Activated CD8-positive, alpha-beta T cell treated with anti-CD3 and anti-CD28 coated beads for 36 hours (primary cell): ENCODE measurements at regions not wholly inside any gene's neighbourhood (a gene's known extent, or its start where the extent isn't known, plus 50 kb on each side); places are given as distances from the start of the nearest gene placed in this dataset.

Source experiments
- ATAC-seq: fragments of 200-7000 bp; cut with Tn5 transposase; one replicate; pipeline ENCODE4 v1.10.0; 2021; ENCODE audit warnings: mild to moderate bottlenecking, moderate library complexity
- CTCF ChIA-PET: fragments of 350-600 bp; sonication (Branson Sonifier 250); formaldehyde crosslinking; loops from one replicate; lab custom pipeline; 2021; ENCODE audit warnings: antibody characterized with exemption; lab: Charles Lee
- POLR2A ChIA-PET: fragments of 350-600 bp; sonication (Branson Sonifier 250); formaldehyde crosslinking; loops from one replicate; lab custom pipeline; 2021; ENCODE audit warnings: antibody characterized with exemption; lab: Charles Lee
- DNase-seq: peaks from one replicate; pipeline ENCODE4 v3.0.0-alpha.2; 2020
- H3K27ac Mint-ChIP-seq: one replicate; pipeline ENCODE4 v1.8.0; 2021; ENCODE audit warnings: mild to moderate bottlenecking, mixed read lengths
- H3K27me3 Mint-ChIP-seq: one replicate; pipeline ENCODE4 v1.8.0; 2021; ENCODE audit warnings: mixed read lengths
- H3K36me3 Mint-ChIP-seq: one replicate; pipeline ENCODE4 v1.8.0; 2021; ENCODE audit warnings: low read depth, mixed read lengths
- H3K4me1 Mint-ChIP-seq: one replicate; pipeline ENCODE4 v1.8.0; 2021; ENCODE audit warnings: low read depth, mixed read lengths
- H3K4me3 Mint-ChIP-seq: one replicate; pipeline ENCODE4 v1.8.0; 2021; ENCODE audit warnings: mild to moderate bottlenecking, moderate library complexity, mixed read lengths
- H3K9me3 Mint-ChIP-seq: one replicate; pipeline ENCODE4 v1.8.0; 2021; ENCODE audit warnings: mixed read lengths
- intact Hi-C: fragments of 100-400 bp; cut with micrococcal nuclease; formaldehyde crosslinking; loops from one replicate; pipeline ENCODE4 v1.10.0; 2022
- TF ChIP-seq, protein P1 (sequence below): fragments of 200-600 bp; IDR thresholded peaks from one replicate; pipeline ENCODE4 v1.8.0; 2022; ENCODE audit warnings: antibody characterized with exemption, mild to moderate bottlenecking

GRCh38 chr5:60410427-60410826, 289.5 kb downstream of the DEPDC1B start:
- TF ChIP-seq, protein P1, sequence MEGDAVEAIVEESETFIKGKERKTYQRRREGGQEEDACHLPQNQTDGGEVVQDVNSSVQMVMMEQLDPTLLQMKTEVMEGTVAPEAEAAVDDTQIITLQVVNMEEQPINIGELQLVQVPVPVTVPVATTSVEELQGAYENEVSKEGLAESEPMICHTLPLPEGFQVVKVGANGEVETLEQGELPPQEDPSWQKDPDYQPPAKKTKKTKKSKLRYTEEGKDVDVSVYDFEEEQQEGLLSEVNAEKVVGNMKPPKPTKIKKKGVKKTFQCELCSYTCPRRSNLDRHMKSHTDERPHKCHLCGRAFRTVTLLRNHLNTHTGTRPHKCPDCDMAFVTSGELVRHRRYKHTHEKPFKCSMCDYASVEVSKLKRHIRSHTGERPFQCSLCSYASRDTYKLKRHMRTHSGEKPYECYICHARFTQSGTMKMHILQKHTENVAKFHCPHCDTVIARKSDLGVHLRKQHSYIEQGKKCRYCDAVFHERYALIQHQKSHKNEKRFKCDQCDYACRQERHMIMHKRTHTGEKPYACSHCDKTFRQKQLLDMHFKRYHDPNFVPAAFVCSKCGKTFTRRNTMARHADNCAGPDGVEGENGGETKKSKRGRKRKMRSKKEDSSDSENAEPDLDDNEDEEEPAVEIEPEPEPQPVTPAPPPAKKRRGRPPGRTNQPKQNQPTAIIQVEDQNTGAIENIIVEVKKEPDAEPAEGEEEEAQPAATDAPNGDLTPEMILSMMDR = no peak
- POLR2A ChIA-PET = no interaction called here
- intact Hi-C loops = no loop called here
- Mint-ChIP-seq H3K4me3 (no peak overlapping the region), H3K4me1 (no peaks in the 10 kb centered on the region), H3K27me3 (no peaks in the 10 kb centered on the region), H3K9me3 (no peaks in the 10 kb centered on the region), H3K27ac (no peak overlapping the region), H3K36me3 (no peaks in the 10 kb centered on the region)
- CTCF ChIA-PET = interaction anchor here (1.3 to 1.9 kb wide), 2 partner anchors 34 to 124 kb away, joined by 3 read pairs; no protein-coding TSS in a partner anchor
- ATAC-seq (no peak), DNase-seq (no peak)

DNA sequence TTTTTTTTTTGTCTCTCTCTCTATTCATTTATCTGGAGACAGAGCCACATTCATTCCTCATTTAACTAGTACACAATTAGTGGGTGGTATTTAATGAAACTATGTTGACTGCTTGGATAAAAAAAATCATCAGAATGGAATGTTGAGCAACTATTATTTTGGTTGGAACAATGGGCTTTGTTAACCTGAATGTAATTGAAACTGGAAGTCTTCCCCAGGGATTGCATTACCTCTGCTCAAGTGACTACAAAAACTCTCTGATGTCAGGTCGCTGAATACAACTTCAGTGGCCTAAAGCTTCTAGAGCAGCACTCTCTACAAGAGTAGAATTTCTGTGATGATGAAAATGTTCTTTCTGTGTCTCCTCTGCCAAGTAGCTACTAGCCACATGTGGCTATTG, 295.8 kb downstream of the DEPDC1B start:
- H3K36me3 Mint-ChIP-seq = no peaks in the 10 kb centered on the region
- intact Hi-C loops = no loop called here
- ATAC-seq (no peak), DNase-seq (no peak)
- TF ChIP-seq, protein P1 = no peak
- CTCF ChIA-PET = no interaction called here
- no peak overlapping the region for H3K4me3 Mint-ChIP-seq
- H3K4me1 Mint-ChIP-seq = no peaks in the 10 kb centered on the region
- no peak overlapping the region for H3K27ac Mint-ChIP-seq
- no peaks in the 10 kb centered on the region for H3K27me3 Mint-ChIP-seq
- H3K9me3 Mint-ChIP-seq = no peaks in the 10 kb centered on the region
- POLR2A ChIA-PET = no interaction called here

GRCh38 chr5:60403343-60404006, 296.5 kb downstream of the DEPDC1B start:
- CTCF ChIA-PET = no interaction called here
- no peaks in the 10 kb centered on the region for H3K9me3 Mint-ChIP-seq
- no peak for DNase-seq
- H3K4me3 Mint-ChIP-seq = no peak overlapping the region
- H3K27me3 Mint-ChIP-seq = no peaks in the 10 kb centered on the region
- no peak for ATAC-seq
- intact Hi-C loops = no loop called here
- no peak overlapping the region for H3K27ac Mint-ChIP-seq
- POLR2A ChIA-PET = no interaction called here
- no peaks in the 10 kb centered on the region for H3K36me3 Mint-ChIP-seq
- TF ChIP-seq, protein P1 = no peak
- H3K4me1 Mint-ChIP-seq = no peaks in the 10 kb centered on the region

GRCh38 chr5:60402161-60402785, 297.7 kb downstream of the DEPDC1B start:
- H3K9me3 Mint-ChIP-seq = no peaks in the 10 kb centered on the region
- TF ChIP-seq, protein P1 = no peak
- ATAC-seq (no peak), DNase-seq (no peak)
- H3K36me3 Mint-ChIP-seq = no peaks in the 10 kb centered on the region
- peaks cover 1% of the 10 kb centered on the region for H3K27me3 Mint-ChIP-seq
- intact Hi-C loops = no loop called here
- ChIA-PET CTCF (interaction anchor here (0.9 kb wide), 1 partner anchor 9 kb away, joined by 3 read pairs; no protein-coding TSS in a partner anchor), POLR2A (no interaction called here)
- no peaks in the 10 kb centered on the region for H3K4me1 Mint-ChIP-seq
- H3K27ac Mint-ChIP-seq = no peak overlapping the region
- H3K4me3 Mint-ChIP-seq = no peak overlapping the region

DNA sequence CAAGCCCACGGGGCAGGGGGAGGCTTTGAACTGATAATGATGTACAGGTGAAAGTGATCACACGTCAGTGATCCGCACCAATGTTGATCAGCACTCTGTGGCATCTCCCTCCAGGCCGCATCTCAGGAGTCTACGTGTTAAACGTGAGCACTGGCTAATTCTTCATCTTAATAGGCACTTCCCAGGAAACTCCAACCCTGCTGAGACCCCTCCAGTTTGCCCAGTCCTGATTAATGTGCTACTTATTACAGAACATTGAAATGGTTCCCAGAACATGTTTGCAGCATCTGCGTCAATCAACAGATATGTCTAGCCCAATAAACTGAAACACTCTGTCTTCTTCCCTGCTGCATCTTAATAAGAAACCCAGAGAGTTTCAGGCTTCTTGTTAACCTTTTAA, 298.4 kb downstream of the DEPDC1B start:
- Mint-ChIP-seq H3K27ac (no peak overlapping the region), H3K4me3 (no peak overlapping the region), H3K4me1 (no peaks in the 10 kb centered on the region), H3K36me3 (no peaks in the 10 kb centered on the region), H3K27me3 (peaks cover 1% of the 10 kb centered on the region), H3K9me3 (no peaks in the 10 kb centered on the region)
- ATAC-seq = no peak
- intact Hi-C loops = no loop called here
- POLR2A ChIA-PET = no interaction called here
- CTCF ChIA-PET = no interaction called here
- DNase-seq = no peak
- TF ChIP-seq, protein P1 = no peak
